ENCODE measurements at regions not wholly inside any gene's neighbourhood (a gene's known extent, or its start where the extent isn't known, plus 50 kb on each side); places are given as distances from the start of the nearest gene placed in this dataset.
A peak's percentile ranks its signal among the peaks of the same experiment; 100 is the strongest.

DNA sequence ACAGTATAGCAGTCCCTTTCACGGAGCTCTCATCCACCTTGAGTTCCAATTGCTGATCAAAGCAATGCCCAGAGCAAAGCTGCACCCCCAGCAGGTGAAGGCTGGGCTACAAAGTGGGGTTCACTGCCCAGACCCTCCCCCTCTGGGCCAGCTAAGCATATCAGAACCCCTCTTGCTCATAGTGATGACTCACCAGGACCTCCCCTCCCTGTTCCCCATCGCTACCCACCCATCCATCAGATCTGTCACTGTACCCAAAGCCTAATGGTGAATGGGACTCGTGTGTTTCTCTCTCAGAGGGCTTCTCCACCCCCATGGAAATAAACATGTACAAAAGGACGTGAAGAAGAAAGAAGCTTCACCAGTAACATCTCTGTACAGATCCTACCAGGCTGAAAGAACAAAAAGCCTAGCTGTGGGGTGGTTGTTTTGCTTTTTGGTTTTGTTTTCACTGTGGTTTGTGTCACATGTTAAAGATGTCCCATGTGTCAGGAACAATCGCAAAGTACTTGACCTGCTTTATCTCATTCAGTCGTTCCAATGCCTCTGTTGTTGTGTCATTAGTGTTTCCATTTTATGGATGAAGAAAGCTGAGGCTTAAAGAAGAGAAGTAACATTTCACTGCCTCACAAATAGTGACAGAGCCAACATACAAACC lies 518.5 kb downstream of the CD83 start:
- TF ChIP-seq, protein P1, sequence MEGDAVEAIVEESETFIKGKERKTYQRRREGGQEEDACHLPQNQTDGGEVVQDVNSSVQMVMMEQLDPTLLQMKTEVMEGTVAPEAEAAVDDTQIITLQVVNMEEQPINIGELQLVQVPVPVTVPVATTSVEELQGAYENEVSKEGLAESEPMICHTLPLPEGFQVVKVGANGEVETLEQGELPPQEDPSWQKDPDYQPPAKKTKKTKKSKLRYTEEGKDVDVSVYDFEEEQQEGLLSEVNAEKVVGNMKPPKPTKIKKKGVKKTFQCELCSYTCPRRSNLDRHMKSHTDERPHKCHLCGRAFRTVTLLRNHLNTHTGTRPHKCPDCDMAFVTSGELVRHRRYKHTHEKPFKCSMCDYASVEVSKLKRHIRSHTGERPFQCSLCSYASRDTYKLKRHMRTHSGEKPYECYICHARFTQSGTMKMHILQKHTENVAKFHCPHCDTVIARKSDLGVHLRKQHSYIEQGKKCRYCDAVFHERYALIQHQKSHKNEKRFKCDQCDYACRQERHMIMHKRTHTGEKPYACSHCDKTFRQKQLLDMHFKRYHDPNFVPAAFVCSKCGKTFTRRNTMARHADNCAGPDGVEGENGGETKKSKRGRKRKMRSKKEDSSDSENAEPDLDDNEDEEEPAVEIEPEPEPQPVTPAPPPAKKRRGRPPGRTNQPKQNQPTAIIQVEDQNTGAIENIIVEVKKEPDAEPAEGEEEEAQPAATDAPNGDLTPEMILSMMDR (IDR thresholded peaks at IDR 0.05; ENCODE audit: low read depth, low read length), result no peak
- no peak overlapping the region for H3K4me3 ChIP-seq (ENCODE audit: low read depth, low read length)

DNA sequence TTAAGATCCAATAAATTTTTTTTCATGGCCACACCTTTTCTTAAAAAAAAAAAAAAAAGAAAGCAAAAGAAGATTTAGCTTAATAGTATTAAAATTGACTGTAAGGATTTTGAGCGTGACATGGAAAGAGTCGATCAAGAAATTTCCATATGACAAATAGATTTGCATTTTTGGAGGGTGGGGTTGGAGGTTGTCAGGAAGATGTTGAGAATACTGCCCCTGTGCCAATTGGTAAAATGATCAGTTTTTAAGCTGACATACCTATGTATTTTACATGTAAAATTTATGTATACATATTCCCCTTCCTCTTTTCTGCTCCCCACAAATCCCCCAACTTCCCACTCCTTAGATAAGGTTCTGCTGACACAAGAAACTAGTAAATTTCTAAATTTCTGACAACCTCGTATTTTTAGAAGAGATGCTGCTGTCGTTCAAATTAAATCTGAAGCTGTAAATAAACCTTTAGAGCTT lies 520.9 kb downstream of the CD83 start:
- TF ChIP-seq, protein P1 (IDR thresholded peaks at IDR 0.05; ENCODE audit: low read depth, low read length), result no peak
- H3K4me3 ChIP-seq (ENCODE audit: low read depth, low read length), result no peak overlapping the region

DNA sequence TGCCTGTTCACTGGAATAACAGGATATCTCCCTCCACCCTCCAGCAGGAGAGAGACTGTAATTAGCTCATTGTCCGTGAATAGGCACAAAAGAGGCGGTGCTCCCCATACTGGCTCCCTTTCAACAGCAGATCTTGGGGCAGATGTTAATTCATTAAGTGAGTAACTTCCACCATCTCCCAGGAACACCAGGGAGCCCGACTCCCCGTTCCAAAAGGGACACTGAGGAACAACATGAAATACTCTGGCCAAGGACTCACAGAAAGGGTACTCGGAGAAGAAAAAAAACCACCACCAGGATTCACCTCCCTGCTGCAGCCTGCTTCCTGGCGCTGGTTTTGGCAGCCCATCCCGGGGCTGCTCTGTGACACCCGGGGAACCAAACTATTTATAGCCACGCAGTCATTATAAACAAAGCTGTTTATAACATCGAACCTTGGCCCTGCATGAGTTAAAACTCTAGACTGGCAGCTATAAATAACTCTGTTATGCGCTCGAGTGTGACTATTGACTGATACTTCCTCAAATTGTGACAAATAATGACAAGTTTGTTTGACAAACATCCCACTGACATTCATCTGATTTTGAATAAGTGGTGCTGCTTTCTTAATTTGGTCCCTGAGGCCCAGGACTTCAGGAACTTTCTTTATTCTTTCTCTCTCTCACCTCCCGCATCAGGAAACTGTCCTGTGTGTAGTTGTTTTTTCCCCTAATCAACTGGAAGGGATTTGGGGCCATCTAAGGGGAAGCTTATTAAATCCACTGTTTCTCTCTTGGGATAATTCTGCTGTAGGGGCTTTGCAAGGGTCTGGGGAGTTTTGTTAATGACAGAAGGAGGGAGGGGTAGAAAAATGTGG lies 521.6 kb downstream of the CD83 start:
- TF ChIP-seq, protein P1 (IDR thresholded peaks at IDR 0.05; ENCODE audit: low read depth, low read length), result no peak
- peak overlapping the region; percentile 5; the same call in 1 of the 2 replicates for H3K4me3 ChIP-seq (ENCODE audit: low read depth, low read length)

DNA sequence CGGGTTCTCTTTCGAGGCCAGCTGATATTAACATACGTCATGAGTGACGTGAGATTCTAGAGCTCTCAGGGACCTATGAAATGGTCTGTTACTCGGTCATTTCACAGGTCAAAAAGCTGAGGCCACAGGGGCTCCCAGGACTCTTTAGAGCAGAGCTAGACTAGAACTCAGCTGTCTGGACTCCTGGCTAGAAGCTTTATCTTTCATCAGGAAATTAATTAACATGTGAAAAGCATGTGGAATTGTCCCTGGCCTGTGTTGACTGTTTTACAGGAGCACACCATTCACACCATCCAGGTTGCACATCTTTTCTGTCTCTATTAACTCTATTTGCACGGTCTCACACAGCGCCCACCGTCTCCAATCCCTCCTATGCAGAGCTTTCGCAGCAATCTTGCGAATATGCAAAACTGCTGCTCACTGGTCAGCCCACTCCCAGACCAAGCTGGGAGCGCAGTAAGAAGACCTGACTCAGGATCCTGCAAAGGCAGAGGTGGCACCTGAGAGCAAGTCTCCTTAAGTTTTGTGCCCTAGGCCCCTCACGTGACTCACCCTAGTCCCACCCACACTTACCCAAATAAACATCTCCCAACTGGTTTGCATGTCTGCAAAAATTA lies 522.5 kb downstream of the CD83 start:
- H3K4me3 ChIP-seq (ENCODE audit: low read depth, low read length), result no peak overlapping the region

DNA sequence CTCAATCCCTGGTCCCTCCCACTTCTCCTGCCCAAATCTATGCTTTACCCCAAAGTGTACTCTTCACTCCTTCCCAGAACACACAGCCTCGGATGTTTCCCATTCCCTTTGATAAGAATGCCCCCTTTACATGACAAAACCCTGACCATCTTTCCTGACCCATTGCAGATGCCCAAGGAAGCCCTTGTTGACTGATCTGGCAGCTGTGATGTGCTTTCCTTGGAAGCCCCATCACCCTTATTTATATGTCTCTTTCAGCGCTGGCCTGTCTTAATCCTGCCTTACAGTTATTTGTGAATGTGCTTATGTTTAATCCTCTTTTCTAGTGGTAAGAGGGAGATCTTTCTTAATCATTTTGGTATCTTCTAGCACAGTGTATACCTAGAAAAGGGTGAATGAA lies 523.1 kb downstream of the CD83 start:
- TF ChIP-seq, protein P1 (IDR thresholded peaks at IDR 0.05; ENCODE audit: low read depth, low read length), result no peak
- no peak overlapping the region for H3K4me3 ChIP-seq (ENCODE audit: low read depth, low read length)

More for the DNA sequence above, 522.5 kb downstream of the CD83 start:
- TF ChIP-seq, protein P1 (IDR thresholded peaks at IDR 0.05; ENCODE audit: low read depth, low read length), result no peak

DNA sequence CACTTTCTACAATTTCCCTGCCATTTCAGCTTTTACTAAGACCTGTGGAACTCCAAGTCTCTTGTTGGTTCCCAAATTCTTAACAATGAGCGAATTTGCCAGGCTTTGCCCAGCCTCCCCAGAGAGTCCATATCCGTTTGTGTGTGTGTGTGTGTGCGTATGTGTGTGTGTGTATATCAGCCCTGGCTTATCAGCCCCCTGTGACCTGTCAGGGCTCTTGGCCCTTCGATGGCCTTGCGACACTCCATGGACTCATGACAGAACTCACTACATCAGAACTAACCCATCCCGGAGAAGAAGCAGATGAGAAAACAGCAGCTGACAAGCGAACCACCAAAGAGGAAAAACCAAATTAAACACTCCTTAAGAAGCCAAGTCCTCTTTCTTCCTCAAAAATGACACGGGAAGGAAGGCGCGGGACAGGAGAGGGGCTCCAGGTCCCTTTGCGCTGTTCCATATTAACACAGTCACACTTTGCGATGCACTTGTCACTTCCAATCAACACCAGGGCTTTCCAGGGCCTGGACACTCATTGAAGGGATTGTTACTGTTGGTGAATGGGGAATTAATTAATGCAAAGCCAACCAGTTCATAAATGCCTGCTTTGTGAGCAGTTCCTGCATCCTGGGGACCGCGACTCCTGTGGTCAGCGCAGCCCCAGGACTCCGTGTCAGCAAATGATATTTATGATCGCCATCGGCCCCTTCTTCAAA lies 524.0 kb downstream of the CD83 start:
- H3K4me3 ChIP-seq (ENCODE audit: low read depth, low read length), result no peak overlapping the region

More for the DNA sequence above, 524.0 kb downstream of the CD83 start:
- TF ChIP-seq, protein P1 (IDR thresholded peaks at IDR 0.05; ENCODE audit: low read depth, low read length), result no peak

Measured in WI38 (cell line).